ENCODE measurements at regions not wholly inside any gene's neighbourhood (a gene's known extent, or its start where the extent isn't known, plus 50 kb on each side); places are given as distances from the start of the nearest gene placed in this dataset.

DNA sequence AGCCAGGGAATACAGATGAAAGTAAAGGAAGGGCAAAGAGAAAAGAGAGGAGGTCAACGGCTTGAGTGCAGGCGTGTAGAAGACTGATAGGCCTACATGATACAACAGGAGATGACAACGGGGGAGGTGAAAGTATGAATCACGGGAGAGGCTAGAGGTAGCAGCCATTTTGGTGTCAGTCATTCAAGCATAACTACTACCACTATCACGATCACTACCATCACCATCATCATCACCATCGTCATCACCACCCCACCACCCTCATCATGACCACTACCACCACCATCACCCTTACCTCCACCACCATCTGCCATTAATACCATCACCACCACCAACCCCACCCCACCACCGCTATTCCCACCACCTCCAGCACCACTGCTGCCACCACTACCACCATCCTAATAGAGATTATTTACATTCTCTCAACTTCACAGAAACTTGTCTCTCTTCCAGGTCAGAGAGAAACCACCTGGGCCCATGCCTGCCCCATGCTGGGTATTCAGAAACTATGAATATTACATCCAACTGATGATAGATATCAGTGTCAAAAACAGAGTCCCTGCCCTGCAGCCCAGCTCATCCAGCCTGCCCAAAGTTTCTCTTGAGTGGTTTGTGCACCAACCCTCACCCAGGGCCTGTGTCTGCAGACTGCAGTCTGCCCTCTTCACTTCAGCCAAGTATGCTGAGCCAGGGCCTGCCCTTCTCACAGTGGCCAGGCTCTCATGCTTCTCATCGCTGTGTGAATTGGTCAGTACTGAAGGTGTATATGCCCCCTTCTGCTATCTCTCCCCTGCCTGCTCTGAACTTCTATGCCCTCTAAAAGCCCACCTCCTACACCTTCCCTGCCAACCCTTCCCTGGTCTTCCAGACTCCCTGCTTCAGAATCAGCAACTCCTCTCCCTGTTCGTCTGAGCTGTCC lies 215.6 kb upstream of the TLE3 start:
- Histone ChIP-seq H3K4me2 (ENCODE audit: low read length) (no peak overlapping the region), H3K4me1 (ENCODE audit: control insufficient read depth in 1 of 2, insufficient read depth in 2 of 2, low read length in 2 of 2) (peaks cover 1 to 5% of the 10 kb centered on the region in 2 experiments; a peak in 3 of 4 replicates), H3K79me2 (ENCODE audit: insufficient read depth, low read length) (no peaks in the 10 kb centered on the region), H3K9me3 (ENCODE audit: control insufficient read depth in 1 of 2, insufficient read depth in 1 of 2, low read depth in 1 of 2, low read length in 2 of 2) (no peaks in the 10 kb centered on the region), H3K9ac (ENCODE audit: low read length) (no peak overlapping the region), H3K36me3 (ENCODE audit: control insufficient read depth in 1 of 2, insufficient read depth in 2 of 2, low read length in 2 of 2) (no peaks in the 10 kb centered on the region), H3K27ac (ENCODE audit: low read depth, low read length) (no peak overlapping the region), H4K20me1 (ENCODE audit: insufficient read depth) (no peaks in the 10 kb centered on the region), H3K27me3 (ENCODE audit: insufficient read depth, low read length) (no peaks in the 10 kb centered on the region), H3K9me2 (ENCODE audit: insufficient read depth) (no peaks in the 10 kb centered on the region), H2AFZ (ENCODE audit: low read depth, low read length, poor library complexity, severe bottlenecking) (no peak overlapping the region), H3K4me3 (replicated peaks in 1 of 2; ENCODE audit: low read depth in 1 of 2, low read length in 2 of 2) (no peak overlapping the region)
- BruUV-seq (replicated peaks) = no TSS peak
- ChIA-PET POLR2A (no interaction called here), RAD21 (ENCODE audit: low non-redundant PET in 1 of 2, low total read pairs in 2 of 2, uncharacterized antibody in 2 of 2, unreplicated experiment in 2 of 2) (no interaction called here), CTCF (no interaction called here)
- ATAC-seq (no peak), DNase-seq (ENCODE audit: low read depth, low spot score) (no peak)
- intact Hi-C loops (cut with micrococcal nuclease) = no loop called here
- TF ChIP-seq ZBTB33 (IDR thresholded peaks at IDR 0.05; ENCODE audit: extremely low read depth, insufficient replicate concordance, low read length) (no peak), SIN3A (IDR thresholded peaks at IDR 0.05; ENCODE audit: low read depth) (no peak), YY1 (IDR thresholded peaks at IDR 0.05; ENCODE audit: extremely low read depth, insufficient replicate concordance, low read depth, low read length) (no peak), SP1 (IDR thresholded peaks at IDR 0.05; ENCODE audit: low read depth) (no peak), CEBPB (IDR thresholded peaks at IDR 0.05; ENCODE audit: low read depth) (no peak), POLR2A (IDR thresholded peaks at IDR 0.05; ENCODE audit: borderline replicate concordance, extremely low read depth, insufficient read depth, insufficient read length) (no peak), JUND (IDR thresholded peaks at IDR 0.05) (no peak), EZH2 (IDR thresholded peaks at IDR 0.05) (no peak), RAD21 (IDR thresholded peaks at IDR 0.05; ENCODE audit: low read depth) (no peak), SRF (IDR thresholded peaks at IDR 0.05; ENCODE audit: low read depth) (no peak), FOSL1 (IDR thresholded peaks at IDR 0.05; ENCODE audit: low read depth) (no peak), ZNF274 (IDR thresholded peaks at IDR 0.05; ENCODE audit: low read depth, low read length) (no peak), CBX3 (IDR thresholded peaks at IDR 0.05; ENCODE audit: low read depth) (no peak), POLR2AphosphoS5 (IDR thresholded peaks at IDR 0.05; ENCODE audit: low read depth, low read length) (no peak)
- TF ChIP-seq, protein P1, sequence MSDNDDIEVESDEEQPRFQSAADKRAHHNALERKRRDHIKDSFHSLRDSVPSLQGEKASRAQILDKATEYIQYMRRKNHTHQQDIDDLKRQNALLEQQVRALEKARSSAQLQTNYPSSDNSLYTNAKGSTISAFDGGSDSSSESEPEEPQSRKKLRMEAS (IDR thresholded peaks at IDR 0.05) = no peak
- TF ChIP-seq, protein P2, sequence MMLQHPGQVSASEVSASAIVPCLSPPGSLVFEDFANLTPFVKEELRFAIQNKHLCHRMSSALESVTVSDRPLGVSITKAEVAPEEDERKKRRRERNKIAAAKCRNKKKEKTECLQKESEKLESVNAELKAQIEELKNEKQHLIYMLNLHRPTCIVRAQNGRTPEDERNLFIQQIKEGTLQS (IDR thresholded peaks at IDR 0.05) = no peak
- TF ChIP-seq, protein P3, sequence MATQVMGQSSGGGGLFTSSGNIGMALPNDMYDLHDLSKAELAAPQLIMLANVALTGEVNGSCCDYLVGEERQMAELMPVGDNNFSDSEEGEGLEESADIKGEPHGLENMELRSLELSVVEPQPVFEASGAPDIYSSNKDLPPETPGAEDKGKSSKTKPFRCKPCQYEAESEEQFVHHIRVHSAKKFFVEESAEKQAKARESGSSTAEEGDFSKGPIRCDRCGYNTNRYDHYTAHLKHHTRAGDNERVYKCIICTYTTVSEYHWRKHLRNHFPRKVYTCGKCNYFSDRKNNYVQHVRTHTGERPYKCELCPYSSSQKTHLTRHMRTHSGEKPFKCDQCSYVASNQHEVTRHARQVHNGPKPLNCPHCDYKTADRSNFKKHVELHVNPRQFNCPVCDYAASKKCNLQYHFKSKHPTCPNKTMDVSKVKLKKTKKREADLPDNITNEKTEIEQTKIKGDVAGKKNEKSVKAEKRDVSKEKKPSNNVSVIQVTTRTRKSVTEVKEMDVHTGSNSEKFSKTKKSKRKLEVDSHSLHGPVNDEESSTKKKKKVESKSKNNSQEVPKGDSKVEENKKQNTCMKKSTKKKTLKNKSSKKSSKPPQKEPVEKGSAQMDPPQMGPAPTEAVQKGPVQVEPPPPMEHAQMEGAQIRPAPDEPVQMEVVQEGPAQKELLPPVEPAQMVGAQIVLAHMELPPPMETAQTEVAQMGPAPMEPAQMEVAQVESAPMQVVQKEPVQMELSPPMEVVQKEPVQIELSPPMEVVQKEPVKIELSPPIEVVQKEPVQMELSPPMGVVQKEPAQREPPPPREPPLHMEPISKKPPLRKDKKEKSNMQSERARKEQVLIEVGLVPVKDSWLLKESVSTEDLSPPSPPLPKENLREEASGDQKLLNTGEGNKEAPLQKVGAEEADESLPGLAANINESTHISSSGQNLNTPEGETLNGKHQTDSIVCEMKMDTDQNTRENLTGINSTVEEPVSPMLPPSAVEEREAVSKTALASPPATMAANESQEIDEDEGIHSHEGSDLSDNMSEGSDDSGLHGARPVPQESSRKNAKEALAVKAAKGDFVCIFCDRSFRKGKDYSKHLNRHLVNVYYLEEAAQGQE (IDR thresholded peaks at IDR 0.05; ENCODE audit: low read depth) = no peak
